Natural killer cell (primary cell): ENCODE measurements at regions not wholly inside any gene's neighbourhood (a gene's known extent, or its start where the extent isn't known, plus 50 kb on each side); places are given as distances from the start of the nearest gene placed in this dataset.

Experiments used
- ATAC-seq, 3 donors: fragments of 150-1000 bp in 2 of 3; fragments of 200-7000 bp in 1 of 3; cut with Tn5 transposase; 1 replicate in 1 of 3; 2 replicates in 2 of 3; pipeline ENCODE4 v1.10.0; 2021; ENCODE audit warnings: mild to moderate bottlenecking in 2 of 3, moderate library complexity in 2 of 3
- DNase-seq, 2 donors: peaks; one replicate each; pipeline versions ENCODE4 v3.0.0 to v3.0.0-alpha.2; 2013 to 2021; ENCODE audit warnings: mixed read lengths in 1 of 2
- H3K27ac ChIP-seq: one replicate; pipeline ENCODE4 v1.5.1; 2013; ENCODE audit warnings: mild to moderate bottlenecking, low read length
- H3K27me3 ChIP-seq: one replicate; pipeline ENCODE4 v1.6.1; 2013; ENCODE audit warnings: low read length; ENCODE audit not compliant: control insufficient read depth, insufficient read depth
- H3K36me3 ChIP-seq: one replicate; pipeline ENCODE4 v1.6.1; 2013; ENCODE audit warnings: low read length; ENCODE audit not compliant: control insufficient read depth, insufficient read depth
- H3K4me1 ChIP-seq: one replicate; pipeline ENCODE4 v1.6.1; 2013; ENCODE audit warnings: low read length; ENCODE audit not compliant: control insufficient read depth, insufficient read depth
- H3K4me3 ChIP-seq: one replicate; pipeline ENCODE4 v1.5.1; 2013; ENCODE audit warnings: low read length
- H3K9me3 ChIP-seq: one replicate; pipeline ENCODE4 v1.6.1; 2013; ENCODE audit warnings: low read length; ENCODE audit not compliant: control insufficient read depth, insufficient read depth
- H3K27ac Mint-ChIP-seq, 2 donors: one replicate each; pipeline ENCODE4 v1.8.0; 2022; ENCODE audit warnings: mild to moderate bottlenecking in 2 of 2, mixed read lengths in 2 of 2, moderate library complexity in 1 of 2
- H3K27me3 Mint-ChIP-seq, 2 donors: one replicate each; pipeline ENCODE4 v1.8.0; 2022; ENCODE audit warnings: low read depth in 2 of 2, mixed read lengths in 2 of 2
- H3K36me3 Mint-ChIP-seq: one replicate; pipeline ENCODE4 v1.8.0; 2022; ENCODE audit warnings: mixed read lengths
- H3K4me1 Mint-ChIP-seq, 2 donors: one replicate each; pipeline ENCODE4 v1.8.0; 2022; ENCODE audit warnings: mixed read lengths in 2 of 2
- H3K4me3 Mint-ChIP-seq: one replicate; pipeline ENCODE4 v1.8.0; 2022; ENCODE audit warnings: mild to moderate bottlenecking, moderate library complexity, mixed read lengths
- H3K9me3 Mint-ChIP-seq, 2 donors: one replicate each; pipeline ENCODE4 v1.8.0; 2022; ENCODE audit warnings: mixed read lengths in 2 of 2
- whole genome bisulfite sequencing: methylation state at CpG from one replicate; pipeline ENCODE4 v1.1.7; 2013; ENCODE audit warnings: missing lambda C conversion rate; ENCODE audit not compliant: insufficient coverage; 5-methylcytosine and 5-hydroxymethylcytosine counted together
- intact Hi-C: fragments of 100-400 bp; cut with micrococcal nuclease; formaldehyde crosslinking; loops from one replicate; pipeline ENCODE4 v1.14.2; 2022
- TF ChIP-seq, protein P1 (sequence below): fragments of 200-600 bp; IDR thresholded peaks from one replicate; pipeline ENCODE4 v1.8.0; 2022; ENCODE audit warnings: antibody characterized with exemption

DNA sequence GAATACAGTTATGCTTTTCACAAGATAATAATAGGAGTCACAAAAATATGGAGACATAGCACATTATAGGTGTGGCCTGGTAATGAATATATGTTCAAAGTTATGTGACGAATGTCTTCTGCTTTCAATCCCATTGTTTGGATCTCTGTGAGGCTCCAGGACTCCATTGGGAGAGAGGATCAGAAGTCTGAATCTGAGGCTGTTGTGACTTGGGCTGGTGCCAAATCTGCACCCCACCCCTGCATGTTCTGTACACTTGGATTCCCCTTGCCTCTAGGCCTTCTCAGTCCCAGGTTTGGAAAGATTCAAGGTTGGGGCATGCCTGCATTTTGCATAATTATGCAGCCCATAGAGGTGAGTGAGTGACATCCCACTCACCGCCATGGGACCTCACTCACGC, 103.1 kb upstream of the MGAT5 start:
- peaks cover 39 to 45% of the 10 kb centered on the region in 2 donors for H3K4me1 Mint-ChIP-seq
- H3K9me3 Mint-ChIP-seq = peaks cover 2 to 3% of the 10 kb centered on the region in 2 donors
- no peaks in the 10 kb centered on the region for H3K36me3 Mint-ChIP-seq
- H3K27me3 Mint-ChIP-seq = no peaks in the 10 kb centered on the region
- no peak overlapping the region for H3K4me3 Mint-ChIP-seq
- Histone ChIP-seq H3K4me3 (no peak overlapping the region), H3K9me3 (no peaks in the 10 kb centered on the region), H3K4me1 (peaks cover 12% of the 10 kb centered on the region), H3K36me3 (no peaks in the 10 kb centered on the region), H3K27ac (no peak overlapping the region), H3K27me3 (no peaks in the 10 kb centered on the region)
- TF ChIP-seq, protein P1, sequence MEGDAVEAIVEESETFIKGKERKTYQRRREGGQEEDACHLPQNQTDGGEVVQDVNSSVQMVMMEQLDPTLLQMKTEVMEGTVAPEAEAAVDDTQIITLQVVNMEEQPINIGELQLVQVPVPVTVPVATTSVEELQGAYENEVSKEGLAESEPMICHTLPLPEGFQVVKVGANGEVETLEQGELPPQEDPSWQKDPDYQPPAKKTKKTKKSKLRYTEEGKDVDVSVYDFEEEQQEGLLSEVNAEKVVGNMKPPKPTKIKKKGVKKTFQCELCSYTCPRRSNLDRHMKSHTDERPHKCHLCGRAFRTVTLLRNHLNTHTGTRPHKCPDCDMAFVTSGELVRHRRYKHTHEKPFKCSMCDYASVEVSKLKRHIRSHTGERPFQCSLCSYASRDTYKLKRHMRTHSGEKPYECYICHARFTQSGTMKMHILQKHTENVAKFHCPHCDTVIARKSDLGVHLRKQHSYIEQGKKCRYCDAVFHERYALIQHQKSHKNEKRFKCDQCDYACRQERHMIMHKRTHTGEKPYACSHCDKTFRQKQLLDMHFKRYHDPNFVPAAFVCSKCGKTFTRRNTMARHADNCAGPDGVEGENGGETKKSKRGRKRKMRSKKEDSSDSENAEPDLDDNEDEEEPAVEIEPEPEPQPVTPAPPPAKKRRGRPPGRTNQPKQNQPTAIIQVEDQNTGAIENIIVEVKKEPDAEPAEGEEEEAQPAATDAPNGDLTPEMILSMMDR = no peak
- peak overlapping the region in 1 of 2 donors; percentile 6 for H3K27ac Mint-ChIP-seq
- no peak for ATAC-seq
- intact Hi-C loops = no loop called here
- no peak for DNase-seq
- WGBS = 92% methylated on average over 3 of the region's 3 CpGs

DNA sequence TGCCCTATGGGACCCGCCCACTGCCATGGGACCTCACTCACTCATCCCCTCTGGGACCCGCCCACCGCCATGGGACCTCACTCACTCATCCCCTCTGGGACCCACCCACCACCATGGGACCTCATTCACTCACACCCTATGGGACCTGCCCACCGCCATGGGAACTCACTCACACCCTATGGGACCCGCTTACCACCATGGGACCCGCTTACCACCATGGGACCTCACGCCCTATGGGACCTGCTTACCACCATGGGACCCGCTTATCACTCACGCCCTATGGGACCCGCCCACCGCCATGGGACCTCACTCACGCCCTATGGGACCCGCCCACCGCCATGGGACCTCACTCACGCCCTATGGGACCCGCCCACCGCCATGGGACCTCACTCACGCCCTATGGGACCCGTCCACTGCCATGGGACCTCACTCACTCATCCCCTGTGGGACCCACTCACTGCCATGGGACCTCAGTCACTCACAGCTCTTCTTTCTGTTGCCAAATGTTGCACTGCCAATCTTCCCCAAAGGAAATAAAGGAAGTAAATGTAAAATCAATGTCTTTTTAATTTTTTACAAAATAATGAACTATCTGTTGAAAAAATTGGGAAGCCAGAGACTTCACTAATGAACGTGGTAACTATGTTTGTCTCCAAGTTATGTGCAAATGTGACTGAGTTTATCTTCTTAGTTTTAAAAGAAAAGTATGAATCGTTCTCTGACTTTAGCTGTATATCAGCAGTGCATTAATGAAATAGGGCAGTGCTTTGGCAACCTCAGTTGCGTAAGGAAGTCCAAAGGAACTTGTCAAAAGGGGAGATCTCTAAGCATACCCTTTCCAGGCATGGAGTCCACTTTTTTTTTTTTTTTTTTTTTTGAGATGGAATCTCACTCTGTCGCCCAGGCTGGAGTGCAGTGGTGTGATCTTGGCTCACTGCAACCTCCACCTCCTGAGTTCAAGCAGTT, 101.5 kb upstream of the MGAT5 start:
- Mint-ChIP-seq H3K4me3 (no peak overlapping the region), H3K36me3 (no peaks in the 10 kb centered on the region), H3K4me1 (peaks cover 39 to 46% of the 10 kb centered on the region in 2 donors)

GRCh38 chr2:134153294-134153880, 100.5 kb upstream of the MGAT5 start:
- intact Hi-C loops = no loop called here
- Mint-ChIP-seq H3K9me3 (peaks cover 2 to 3% of the 10 kb centered on the region in 2 donors), H3K4me3 (no peak overlapping the region), H3K4me1 (peaks cover 48 to 49% of the 10 kb centered on the region in 2 donors), H3K27ac (no peak overlapping the region), H3K36me3 (no peaks in the 10 kb centered on the region), H3K27me3 (no peaks in the 10 kb centered on the region)
- H3K4me1 ChIP-seq = peaks cover 12% of the 10 kb centered on the region
- TF ChIP-seq, protein P1 = no peak
- ATAC-seq = no peak
- no peak overlapping the region for H3K27ac ChIP-seq
- DNase-seq = no peak
- no peak overlapping the region for H3K4me3 ChIP-seq
- 96% methylated on average over 7 of the region's 7 CpGs for WGBS
- H3K9me3 ChIP-seq = no peaks in the 10 kb centered on the region
- H3K36me3 ChIP-seq = no peaks in the 10 kb centered on the region
- no peaks in the 10 kb centered on the region for H3K27me3 ChIP-seq

More for the DNA sequence above, 101.5 kb upstream of the MGAT5 start:
- peaks cover 12% of the 10 kb centered on the region for H3K4me1 ChIP-seq
- H3K27me3 ChIP-seq = no peaks in the 10 kb centered on the region
- intact Hi-C loops = no loop called here
- no peaks in the 10 kb centered on the region for H3K9me3 ChIP-seq
- Mint-ChIP-seq H3K27me3 (no peaks in the 10 kb centered on the region), H3K9me3 (peaks cover 2 to 3% of the 10 kb centered on the region in 2 donors), H3K27ac (peak overlapping the region in 1 of 2 donors; percentile 30)
- H3K36me3 ChIP-seq = no peaks in the 10 kb centered on the region
- ATAC-seq (no peak), DNase-seq (no peak)
- H3K27ac ChIP-seq = no peak overlapping the region
- WGBS = 96% methylated on average over 23 of the region's 23 CpGs
- TF ChIP-seq, protein P1 = no peak
- no peak overlapping the region for H3K4me3 ChIP-seq
